Embryonic facial prominence (tissue), 1 donor: ENCODE measurements at regions not wholly inside any gene's neighbourhood (a gene's known extent, or its start where the extent isn't known, plus 50 kb on each side); places are given as distances from the start of the nearest gene placed in this dataset.
"Not testable (repeated sequence)": the region's sequence is repeated elsewhere in the genome, so short reads cannot be mapped to it uniquely, and the experiment has no call there.

Experiments
- DNase-seq: peaks from one replicate; pipeline ENCODE4 v3.0.0-alpha.2; 2016; ENCODE audit errors: extremely low spot score

GRCh38 chr3:67154429-67154828 lies 156.3 kb downstream of the KBTBD8 start:
- no peak for DNase-seq

GRCh38 chr3:67167481-67167880 lies 169.4 kb downstream of the KBTBD8 start:
- DNase-seq: no peak

- no peak for DNase-seq
These were observed 173.7 kb downstream of the KBTBD8 start for GRCh38 chr3:67171841-67172240.

- DNase-seq: not testable (repeated sequence)
These were observed 175.0 kb downstream of the KBTBD8 start for GRCh38 chr3:67173130-67173529.

- no peak for DNase-seq
These were observed 178.3 kb downstream of the KBTBD8 start for GRCh38 chr3:67176396-67176795.

GRCh38 chr3:67192466-67192865 lies 194.4 kb downstream of the KBTBD8 start:
- DNase-seq: no peak

- DNase-seq: no peak
These were observed 198.6 kb downstream of the KBTBD8 start for GRCh38 chr3:67196677-67197076.

- no peak for DNase-seq
These were observed 200.3 kb downstream of the KBTBD8 start for GRCh38 chr3:67198374-67198773.

- DNase-seq: no peak
These were observed 202.5 kb downstream of the KBTBD8 start for GRCh38 chr3:67200618-67201017.

GRCh38 chr3:67201026-67201425 lies 202.9 kb downstream of the KBTBD8 start:
- no peak for DNase-seq

GRCh38 chr3:67202053-67202452 lies 203.9 kb downstream of the KBTBD8 start:
- no peak for DNase-seq

- DNase-seq: no peak
These were observed 206.8 kb downstream of the KBTBD8 start for GRCh38 chr3:67204951-67205350.

- DNase-seq: no peak
These were observed 217.6 kb downstream of the KBTBD8 start for GRCh38 chr3:67215690-67216089.

GRCh38 chr3:67227030-67227429 lies 228.9 kb downstream of the KBTBD8 start:
- no peak for DNase-seq

GRCh38 chr3:67228136-67228535 lies 230.0 kb downstream of the KBTBD8 start:
- DNase-seq: no peak

- DNase-seq: no peak
These were observed 234.5 kb downstream of the KBTBD8 start for GRCh38 chr3:67232642-67233041.

- no peak for DNase-seq
These were observed 241.2 kb downstream of the KBTBD8 start for GRCh38 chr3:67239353-67239752.

GRCh38 chr3:67241084-67241483 lies 243.0 kb downstream of the KBTBD8 start:
- DNase-seq: no peak

- DNase-seq: no peak
These were observed 246.0 kb downstream of the KBTBD8 start for GRCh38 chr3:67244130-67244529.

GRCh38 chr3:67245545-67245944 lies 247.4 kb downstream of the KBTBD8 start:
- no peak for DNase-seq

- DNase-seq: no peak
These were observed 250.6 kb downstream of the KBTBD8 start for GRCh38 chr3:67248726-67249125.

GRCh38 chr3:67252906-67253305 lies 254.8 kb downstream of the KBTBD8 start:
- not testable (repeated sequence) for DNase-seq

- DNase-seq: no peak
These were observed 280.0 kb downstream of the KBTBD8 start for GRCh38 chr3:67278015-67278618.

- DNase-seq: no peak
These were observed 288.5 kb downstream of the KBTBD8 start for GRCh38 chr3:67286586-67286985.
